ENCODE measurements at regions not wholly inside any gene's neighbourhood (a gene's known extent, or its start where the extent isn't known, plus 50 kb on each side); places are given as distances from the start of the nearest gene placed in this dataset.

DNA sequence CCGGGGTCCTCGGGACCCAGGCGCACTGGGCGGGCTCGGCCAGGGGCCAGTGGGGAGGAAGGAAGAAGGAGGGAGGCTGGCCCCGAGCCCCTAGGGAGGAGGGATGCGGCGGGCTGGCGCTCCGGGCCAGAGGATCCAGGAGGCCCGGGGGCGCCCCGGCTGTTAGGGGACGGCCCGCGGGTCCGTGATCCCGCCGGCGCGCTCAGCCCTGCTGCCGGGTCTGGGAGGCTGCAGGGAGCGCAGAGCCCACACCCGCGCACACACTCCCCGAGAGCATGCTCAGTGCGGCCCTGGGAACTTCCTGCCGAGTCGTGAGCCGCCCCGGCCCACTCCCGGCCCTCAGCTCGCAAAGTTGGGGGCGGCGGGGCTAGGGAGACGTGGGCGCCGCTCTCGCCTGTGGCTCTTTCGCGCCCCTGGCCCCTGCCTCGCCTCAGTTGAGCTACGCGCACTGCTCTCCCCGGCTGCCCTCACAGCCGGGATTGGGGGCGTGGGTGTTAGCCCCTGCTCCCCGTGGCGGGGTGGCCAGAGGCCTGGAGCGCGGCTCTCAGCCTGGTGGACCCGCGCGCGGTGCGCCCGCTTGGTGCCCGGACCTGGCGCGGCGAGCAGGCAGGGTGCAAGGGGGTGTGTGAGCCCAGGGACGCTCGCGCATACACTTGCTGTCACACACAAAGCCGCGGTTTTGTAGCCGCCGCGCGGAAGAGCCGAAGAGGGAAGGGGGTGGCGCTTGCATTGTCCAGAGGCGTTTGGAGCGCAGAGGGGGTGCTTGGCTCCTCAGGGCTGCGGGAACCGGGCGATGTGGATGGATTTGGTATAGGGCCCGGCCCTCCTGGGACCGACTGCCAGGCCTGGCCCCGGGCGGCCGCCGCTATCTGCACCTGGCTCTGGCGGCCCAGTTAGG is 132.9 kb upstream of the MGAT5 start:
- Histone ChIP-seq H3K36me3 (ENCODE audit: low read depth, missing control alignments) (no peaks in the 10 kb centered on the region), H3K4me1 (peaks cover 10% of the 10 kb centered on the region), H3K27me3 (no peaks in the 10 kb centered on the region), H3K4me3 (peak overlapping the region; percentile 80 to 91), H3K9me3 (no peaks in the 10 kb centered on the region), H3K27ac (peak overlapping the region; percentile 92 to 94)
- WGBS, 2 donors = 0 to 1% methylated on average over 17 to 64 of the region's 84 CpGs
- TF ChIP-seq POLR2A (IDR thresholded peaks at IDR 0.05) = no peak
- TF ChIP-seq, protein P1, sequence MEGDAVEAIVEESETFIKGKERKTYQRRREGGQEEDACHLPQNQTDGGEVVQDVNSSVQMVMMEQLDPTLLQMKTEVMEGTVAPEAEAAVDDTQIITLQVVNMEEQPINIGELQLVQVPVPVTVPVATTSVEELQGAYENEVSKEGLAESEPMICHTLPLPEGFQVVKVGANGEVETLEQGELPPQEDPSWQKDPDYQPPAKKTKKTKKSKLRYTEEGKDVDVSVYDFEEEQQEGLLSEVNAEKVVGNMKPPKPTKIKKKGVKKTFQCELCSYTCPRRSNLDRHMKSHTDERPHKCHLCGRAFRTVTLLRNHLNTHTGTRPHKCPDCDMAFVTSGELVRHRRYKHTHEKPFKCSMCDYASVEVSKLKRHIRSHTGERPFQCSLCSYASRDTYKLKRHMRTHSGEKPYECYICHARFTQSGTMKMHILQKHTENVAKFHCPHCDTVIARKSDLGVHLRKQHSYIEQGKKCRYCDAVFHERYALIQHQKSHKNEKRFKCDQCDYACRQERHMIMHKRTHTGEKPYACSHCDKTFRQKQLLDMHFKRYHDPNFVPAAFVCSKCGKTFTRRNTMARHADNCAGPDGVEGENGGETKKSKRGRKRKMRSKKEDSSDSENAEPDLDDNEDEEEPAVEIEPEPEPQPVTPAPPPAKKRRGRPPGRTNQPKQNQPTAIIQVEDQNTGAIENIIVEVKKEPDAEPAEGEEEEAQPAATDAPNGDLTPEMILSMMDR (IDR thresholded peaks at IDR 0.05) = no peak
- intact Hi-C loops (cut with DNase I; ENCODE audit: low total_unique reads) = no loop called here
- DNase-seq = peak; percentile 73

DNA sequence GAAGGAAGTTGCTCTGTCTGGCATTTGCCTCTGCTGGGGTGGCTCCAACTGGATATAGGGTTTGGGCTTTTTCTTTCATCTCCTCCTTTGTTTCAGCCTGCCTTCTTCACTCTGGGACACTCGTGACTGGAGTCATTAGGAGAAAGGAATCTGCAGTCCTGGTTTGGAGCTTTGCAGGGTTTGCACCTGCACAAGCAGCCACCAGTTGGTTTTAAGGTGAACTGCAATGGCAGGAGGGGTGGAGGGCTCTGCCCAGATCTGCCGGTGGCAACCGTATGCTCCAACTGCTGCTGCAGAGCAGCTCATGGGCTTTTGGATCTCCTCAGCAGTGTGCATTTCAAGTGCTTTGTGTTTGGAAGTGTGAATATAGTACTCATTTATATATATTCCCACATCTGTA is 131.3 kb upstream of the MGAT5 start:
- no peak for DNase-seq
- intact Hi-C loops (cut with DNase I; ENCODE audit: low total_unique reads) = no loop called here
- no peak overlapping the region for H3K27ac ChIP-seq
- H3K27me3 ChIP-seq = no peaks in the 10 kb centered on the region
- WGBS, 2 donors = 34 to 62% methylated on average over 3 of the region's 3 CpGs
- H3K36me3 ChIP-seq (ENCODE audit: low read depth, missing control alignments) = no peaks in the 10 kb centered on the region
- peaks cover 10% of the 10 kb centered on the region for H3K4me1 ChIP-seq
- no peaks in the 10 kb centered on the region for H3K9me3 ChIP-seq
- TF ChIP-seq, protein P1 (IDR thresholded peaks at IDR 0.05) = no peak
- no peak for TF ChIP-seq POLR2A (IDR thresholded peaks at IDR 0.05)
- no peak overlapping the region for H3K4me3 ChIP-seq

DNA sequence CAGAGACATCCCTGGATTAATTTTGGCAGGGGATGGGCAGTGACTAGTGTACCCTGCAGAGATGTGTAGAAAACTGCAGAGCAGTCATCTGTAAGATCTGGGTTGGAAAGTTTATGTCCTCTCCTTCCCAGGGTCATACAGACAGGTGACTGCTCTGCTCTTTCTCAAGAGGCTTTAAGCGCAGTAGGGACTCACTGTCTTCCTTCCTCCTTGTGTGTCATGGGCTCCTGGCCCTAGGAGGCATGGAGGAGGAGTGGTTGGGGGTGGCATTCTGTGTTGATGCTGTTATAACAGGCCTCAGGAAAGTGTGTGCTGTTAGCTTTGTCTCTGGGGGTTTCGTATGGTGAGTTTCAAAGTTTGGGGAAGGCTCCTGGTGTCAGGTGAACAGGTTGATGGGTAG is 130.5 kb upstream of the MGAT5 start:
- Histone ChIP-seq H3K27me3 (no peaks in the 10 kb centered on the region), H3K27ac (no peak overlapping the region), H3K9me3 (no peaks in the 10 kb centered on the region), H3K4me1 (peaks cover 9% of the 10 kb centered on the region), H3K4me3 (no peak overlapping the region), H3K36me3 (ENCODE audit: low read depth, missing control alignments) (no peaks in the 10 kb centered on the region)
- WGBS, 2 donors = 82 to 92% methylated on average over 2 of the region's 2 CpGs
- no peak for DNase-seq
- intact Hi-C loops (cut with DNase I; ENCODE audit: low total_unique reads) = no loop called here
- TF ChIP-seq, protein P1 (IDR thresholded peaks at IDR 0.05) = no peak
- TF ChIP-seq POLR2A (IDR thresholded peaks at IDR 0.05) = no peak

DNA sequence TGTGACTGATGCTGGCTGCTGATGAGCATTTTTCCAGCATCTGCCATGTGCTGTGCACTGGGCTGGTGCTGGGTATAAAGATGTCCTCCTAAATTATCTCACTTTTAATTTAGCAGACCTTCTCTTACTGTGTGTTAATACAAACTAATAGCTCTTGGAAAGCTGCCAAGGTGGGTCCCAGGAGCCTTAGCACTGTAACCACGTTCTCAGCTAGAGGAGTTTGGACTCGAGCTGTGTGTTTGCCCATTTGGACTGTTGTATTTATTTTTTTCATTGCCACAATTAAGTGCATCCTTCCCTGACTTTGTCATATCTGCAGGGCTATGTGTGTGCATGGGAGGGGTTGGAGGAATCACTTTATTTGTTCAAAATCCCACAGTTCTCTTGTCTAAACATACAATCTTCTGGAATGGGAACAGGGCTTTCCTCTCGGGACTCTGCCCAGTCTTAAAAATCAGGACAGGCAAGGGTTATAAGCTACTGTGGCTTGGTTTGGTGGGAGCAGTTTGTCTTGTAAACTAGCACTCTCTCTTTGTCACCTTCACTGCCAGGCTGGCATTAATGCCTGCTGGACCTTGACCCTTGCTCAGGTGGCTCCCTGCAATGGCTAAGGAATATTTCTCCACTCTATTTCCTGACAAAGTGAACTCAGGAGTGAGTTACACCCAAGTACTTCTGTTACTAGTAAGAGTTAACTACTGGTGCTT is 129.7 kb upstream of the MGAT5 start:
- Histone ChIP-seq H3K4me3 (no peak overlapping the region), H3K9me3 (no peaks in the 10 kb centered on the region), H3K27ac (no peak overlapping the region), H3K27me3 (no peaks in the 10 kb centered on the region), H3K4me1 (peaks cover under 1% of the 10 kb centered on the region), H3K36me3 (ENCODE audit: low read depth, missing control alignments) (no peaks in the 10 kb centered on the region)
- intact Hi-C loops (cut with DNase I; ENCODE audit: low total_unique reads) = no loop called here
- no peak for TF ChIP-seq POLR2A (IDR thresholded peaks at IDR 0.05)
- TF ChIP-seq, protein P1 (IDR thresholded peaks at IDR 0.05) = no peak
- no peak for DNase-seq
- 34 to 38% methylated on average over 3 of the region's 3 CpGs for WGBS, 2 donors
